Head of caudate nucleus (tissue), 42 donors: ENCODE measurements at regions not wholly inside any gene's neighbourhood (a gene's known extent, or its start where the extent isn't known, plus 50 kb on each side); places are given as distances from the start of the nearest gene placed in this dataset.

ENCODE experiments used
- DNase-seq, 42 donors: peaks; one replicate each; pipeline versions ENCODE4 v3.0.0 to v3.0.0-alpha.2; 2020 to 2021; ENCODE audit warnings: mixed read lengths in 7 of 42
- intact Hi-C: fragments of 100-400 bp; cut with DNase I; formaldehyde crosslinking; loops from one replicate; pipeline ENCODE4 v1.15.0; 2022

DNA sequence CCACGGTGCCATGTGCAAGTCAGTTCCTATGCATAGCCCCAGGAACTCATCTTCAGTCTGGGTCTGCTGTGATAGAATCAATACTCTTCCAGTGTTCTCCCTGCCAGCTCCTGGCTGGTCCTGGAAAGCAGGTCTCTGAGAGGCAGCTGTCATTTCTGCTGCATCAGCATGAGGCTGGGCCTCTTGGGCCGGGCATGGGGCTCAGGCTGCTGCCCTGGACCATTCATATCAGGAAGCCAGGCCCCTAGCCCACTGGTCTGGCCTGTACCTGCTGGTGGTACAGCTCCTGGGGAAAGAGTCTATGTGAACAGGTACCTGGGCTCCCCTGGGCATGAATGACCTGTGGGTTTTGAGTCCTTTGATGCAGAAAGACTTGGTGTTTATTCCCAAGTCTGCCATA, 173.6 kb upstream of the CSF3R start:
- intact Hi-C loops: no loop called here
- DNase-seq: peak in 1 of 42 donors; percentile 29

DNA sequence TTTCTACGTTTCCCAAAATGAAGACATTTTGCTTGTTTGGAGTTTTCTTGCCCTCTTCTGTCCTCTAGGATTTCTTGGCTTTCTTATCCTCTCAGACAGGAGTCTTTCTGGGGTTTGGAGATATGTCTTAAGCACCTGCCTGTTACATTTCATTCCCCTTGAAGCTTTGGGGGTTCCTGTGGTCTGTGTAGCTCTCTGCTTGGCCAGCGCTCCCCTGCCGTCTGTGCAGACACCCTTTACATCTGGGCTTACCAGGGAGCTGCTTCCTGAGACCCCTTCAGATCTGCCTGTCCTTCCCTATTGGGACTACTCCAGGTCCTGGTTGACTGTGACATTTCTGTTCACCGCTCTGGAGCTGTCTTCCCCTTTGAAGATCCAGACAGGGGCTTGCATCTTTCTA, 171.9 kb upstream of the CSF3R start:
- DNase-seq: no peak
- intact Hi-C loops: no loop called here

DNA sequence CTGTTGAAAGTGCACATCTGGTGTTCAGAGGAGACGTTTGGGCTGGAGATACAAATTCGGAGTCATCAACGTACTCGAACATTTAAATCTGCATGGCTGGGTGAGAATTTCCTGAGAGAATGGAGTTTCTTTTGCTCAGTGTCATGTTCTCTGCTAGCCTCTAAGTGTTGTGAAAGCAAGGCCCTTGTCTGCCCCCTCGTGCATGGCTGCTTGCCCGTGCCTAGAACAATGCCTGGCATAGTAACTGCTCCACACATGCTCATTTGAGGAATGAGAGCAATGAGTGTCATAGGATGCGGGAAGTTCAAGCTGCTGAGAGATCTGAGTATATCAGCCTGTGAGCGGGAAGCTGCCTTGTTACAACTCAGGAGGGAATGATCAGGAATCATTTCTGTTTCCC, 171.1 kb upstream of the CSF3R start:
- DNase-seq: peak; percentile 46 to 95 (median 88)
- intact Hi-C loops: no loop called here

DNA sequence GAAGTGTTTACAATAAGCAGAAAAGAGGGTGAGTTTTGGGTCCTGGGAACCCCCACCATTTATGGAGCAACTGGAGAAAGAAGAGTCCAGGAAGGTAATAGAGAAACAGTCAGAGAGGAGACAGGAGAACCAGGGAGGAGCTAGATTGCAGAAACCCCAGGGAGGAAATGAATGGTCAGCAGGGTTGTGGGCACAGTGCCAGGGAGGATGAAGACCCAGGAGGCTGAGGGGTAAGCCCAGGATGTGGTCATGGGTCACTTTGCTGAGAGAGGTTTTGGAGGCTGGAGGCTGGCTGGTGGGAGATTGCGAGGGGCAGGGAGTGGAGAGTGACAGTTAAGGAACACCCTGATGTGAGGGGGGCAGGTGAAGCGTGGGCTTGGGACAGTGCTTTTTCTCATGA, 169.9 kb upstream of the CSF3R start:
- intact Hi-C loops: no loop called here

DNA sequence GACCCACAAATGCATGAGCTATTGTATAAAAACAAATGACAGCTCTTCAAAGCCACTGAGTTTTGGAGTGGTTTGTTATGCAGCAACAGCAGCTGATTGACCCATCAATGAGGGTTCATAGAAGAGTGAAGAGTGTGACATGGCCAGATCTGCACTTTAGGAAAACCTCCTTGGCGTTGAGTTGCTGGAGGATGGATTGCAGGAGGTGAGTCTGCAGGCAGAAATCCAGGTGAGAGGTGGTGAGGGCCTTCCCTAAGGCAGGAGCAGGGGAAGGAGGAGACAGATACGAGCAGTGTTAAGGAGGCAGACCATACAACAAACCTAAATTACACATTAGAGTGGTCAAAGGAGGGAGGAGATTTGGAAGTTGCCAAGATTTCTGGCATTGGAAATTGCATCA, 169.3 kb upstream of the CSF3R start:
- intact Hi-C loops: no loop called here
- DNase-seq: no peak

More for the DNA sequence above, 169.9 kb upstream of the CSF3R start:
- DNase-seq: no peak

DNA sequence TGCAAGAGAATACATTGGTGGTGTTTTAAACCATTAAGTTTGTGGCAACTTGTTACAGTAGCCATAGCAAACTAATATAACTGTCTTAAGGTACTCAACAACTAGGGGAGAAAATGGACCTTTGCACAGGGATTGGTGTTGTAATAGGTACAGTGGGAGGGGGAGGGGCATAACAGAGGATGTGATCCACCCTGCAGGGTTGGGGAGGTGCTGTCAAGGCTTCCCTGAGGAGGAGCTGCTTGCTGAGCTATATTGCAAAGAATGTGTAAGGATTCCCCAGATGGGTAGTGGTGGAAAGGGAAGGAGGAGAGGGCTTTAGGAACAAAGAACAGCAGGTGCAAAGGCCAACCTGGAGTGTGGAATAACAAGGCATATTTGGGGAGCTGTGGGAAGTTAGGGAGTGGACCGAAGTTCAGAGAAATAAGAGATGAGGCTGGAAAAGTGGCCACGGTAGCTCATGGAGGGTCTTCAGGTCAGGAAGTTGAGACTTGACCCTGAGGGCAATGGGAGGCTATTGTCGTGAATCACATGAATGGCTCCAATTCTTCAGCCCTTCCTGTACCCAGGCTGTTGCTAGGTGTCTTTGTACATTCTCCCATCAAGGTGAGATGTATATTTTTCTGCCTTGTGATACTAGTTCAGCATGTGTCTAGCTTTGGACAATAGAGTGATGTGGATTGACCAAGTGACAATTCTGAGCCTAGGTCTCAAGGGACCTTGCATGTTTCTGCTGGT, 168.6 kb upstream of the CSF3R start:
- no peak for DNase-seq
- intact Hi-C loops: no loop called here

DNA sequence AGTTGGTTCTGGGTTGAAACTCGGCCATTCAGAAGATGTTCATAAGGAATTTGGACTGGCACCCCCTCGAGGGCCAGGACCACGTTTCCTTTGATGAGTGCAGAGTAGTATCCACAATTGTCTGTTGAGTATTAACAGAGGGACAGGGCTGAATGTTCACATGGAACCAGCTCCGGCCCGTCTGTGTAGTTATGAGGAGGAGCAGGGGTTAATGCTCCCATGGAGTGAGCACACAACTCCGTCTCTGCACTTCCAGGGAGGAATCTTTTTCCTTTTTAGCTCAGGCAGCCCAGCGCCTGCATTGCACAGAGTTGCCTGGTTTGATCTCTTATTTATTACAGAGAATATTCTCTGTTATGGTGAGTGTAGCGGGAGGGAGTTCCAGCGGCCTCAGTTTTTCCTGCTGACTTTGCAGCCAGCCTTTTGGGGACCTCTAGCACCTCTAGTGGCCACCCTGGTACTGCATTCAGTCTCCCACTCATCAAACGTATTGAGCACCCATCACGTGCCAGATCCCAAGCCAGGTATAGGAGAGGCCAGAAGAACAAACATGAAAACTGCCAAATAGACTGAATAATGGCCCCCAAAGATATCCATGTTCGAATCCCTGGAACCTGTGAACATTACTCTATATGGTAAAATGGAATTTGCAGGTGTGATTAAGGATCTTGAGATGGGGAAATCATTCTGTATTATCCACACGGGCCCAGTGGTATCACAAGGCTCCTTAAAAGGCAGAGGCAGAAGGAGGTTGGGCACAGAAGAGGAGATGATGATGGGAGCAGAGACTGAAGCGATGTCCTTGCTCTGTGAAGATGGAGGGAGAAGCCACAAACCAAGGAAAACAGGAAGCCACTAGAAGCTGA, 167.7 kb upstream of the CSF3R start:
- intact Hi-C loops: no loop called here

DNA sequence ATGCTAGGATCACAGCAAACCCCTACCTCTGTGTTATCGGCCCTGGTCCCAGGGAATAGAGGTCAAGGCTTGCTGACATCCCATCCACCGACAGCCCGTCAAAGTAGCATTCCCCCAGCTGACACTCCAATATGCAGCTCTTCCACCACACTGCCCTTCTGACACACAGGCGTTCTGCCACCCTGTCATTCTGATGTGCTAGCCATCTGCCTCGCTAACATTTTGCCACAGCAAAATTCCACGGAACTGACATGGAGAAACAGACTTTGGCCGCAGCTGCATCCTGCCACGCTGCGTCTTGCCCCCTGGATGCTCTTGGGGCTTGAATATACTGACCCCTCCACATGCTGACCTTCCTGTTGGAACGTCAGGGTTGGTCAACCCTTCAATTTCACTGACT, 163.2 kb upstream of the CSF3R start:
- no peak for DNase-seq
- intact Hi-C loops: no loop called here

More for the DNA sequence above, 167.7 kb upstream of the CSF3R start:
- DNase-seq: peak; percentile 44 to 93 (median 82)

DNA sequence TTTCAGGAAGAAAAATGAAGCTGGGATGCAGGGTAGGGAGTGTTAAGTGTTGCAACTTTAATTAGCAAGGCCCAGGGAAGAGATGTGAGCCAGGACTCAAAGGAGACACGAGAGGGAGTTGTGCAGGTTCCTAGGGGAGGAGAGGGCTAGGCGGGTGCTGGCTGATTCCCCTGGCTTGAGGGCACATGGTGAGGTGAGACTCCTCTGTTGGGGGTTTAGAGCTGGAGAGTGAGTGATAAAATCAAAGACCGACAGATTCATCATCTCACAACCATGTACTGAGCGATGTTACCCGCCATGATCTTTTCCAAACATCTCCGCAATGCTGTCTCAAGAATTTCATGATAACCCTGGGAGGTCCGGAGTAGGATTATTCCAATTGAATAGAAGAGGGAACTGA, 161.8 kb upstream of the CSF3R start:
- intact Hi-C loops: no loop called here
- DNase-seq: no peak

DNA sequence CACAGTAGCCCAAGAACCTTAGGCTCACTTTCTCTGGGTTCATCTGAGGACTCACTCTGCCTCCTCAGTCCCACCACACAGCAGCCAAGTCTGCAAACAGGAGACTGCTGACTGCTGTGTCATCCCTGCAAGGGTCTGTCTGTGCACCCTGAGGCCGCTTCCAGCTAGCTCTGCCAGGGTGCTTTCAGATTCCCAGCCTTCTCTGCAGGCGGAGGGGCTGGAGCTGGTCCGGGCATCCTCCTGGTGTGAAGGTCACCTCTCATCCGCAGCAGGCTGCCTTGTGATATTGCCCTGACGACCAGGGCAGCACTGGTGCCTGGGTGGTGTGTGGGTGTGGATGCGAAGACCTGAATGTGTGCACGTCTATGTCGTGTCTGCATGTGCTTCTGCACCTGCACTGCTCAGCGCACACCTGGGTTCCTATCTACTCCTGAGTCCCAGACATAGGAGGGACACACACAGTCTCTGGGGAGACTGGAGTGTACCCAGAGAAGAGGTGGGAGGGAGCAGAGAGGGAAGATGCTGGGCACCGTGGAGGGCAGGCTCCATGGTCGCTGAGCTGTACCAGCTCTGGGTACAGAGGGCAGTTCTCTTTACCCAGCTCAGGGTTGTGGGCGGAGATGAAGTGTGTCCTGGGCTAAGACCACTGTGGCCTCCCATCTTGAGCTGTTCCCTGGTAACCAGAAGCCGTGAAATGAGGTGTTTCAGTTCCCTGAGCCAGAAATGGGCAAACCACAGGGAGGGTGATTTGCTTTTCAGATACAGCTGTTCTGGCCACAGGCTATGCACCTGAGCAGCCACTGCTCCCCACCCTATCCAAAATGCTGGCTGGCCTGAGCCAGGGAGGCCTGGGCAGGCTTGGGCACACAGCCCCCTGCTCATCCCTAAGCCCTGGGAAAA, 160.9 kb upstream of the CSF3R start:
- intact Hi-C loops: no loop called here
- DNase-seq: no peak

DNA sequence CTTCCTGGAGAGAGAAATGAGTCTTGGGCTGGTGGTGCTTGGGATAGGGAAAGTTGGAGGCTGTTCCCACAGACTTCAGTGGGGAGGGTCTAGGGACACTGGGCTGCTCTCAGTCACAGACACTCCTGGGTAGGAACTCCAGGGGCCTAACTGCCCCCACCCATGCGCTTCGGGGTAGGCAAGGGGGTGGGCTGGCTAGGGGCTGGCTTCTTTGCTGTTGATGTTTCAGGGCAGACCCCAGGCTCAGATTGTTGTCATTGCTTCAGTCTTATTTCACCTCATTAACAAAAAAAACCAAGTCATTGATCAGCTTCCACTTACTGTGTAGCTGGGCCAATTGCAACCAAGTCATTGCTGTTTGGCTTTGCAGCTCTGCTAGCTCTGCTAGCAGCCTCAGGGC, 160.1 kb upstream of the CSF3R start:
- no peak for DNase-seq
- intact Hi-C loops: no loop called here

DNA sequence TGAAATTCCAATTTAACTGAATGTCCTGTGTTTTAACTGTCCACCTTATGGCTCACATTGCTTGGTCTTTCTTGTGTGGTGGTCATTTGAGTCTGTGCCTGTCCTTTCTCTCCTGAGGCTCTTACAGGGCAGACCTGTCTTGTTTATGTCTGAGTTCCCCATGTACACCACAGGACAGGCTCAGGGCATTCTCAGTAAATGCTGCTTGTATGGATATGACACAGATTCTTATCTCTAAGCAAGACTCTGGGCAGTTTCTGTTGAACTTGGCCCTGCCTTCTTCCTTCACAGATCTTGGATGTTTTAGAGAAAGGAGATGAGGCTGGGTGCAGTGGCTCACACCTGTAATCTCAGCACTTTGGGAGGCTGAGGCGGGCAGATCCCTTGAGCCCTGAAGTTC, 159.1 kb upstream of the CSF3R start:
- intact Hi-C loops: no loop called here
- DNase-seq: no peak

DNA sequence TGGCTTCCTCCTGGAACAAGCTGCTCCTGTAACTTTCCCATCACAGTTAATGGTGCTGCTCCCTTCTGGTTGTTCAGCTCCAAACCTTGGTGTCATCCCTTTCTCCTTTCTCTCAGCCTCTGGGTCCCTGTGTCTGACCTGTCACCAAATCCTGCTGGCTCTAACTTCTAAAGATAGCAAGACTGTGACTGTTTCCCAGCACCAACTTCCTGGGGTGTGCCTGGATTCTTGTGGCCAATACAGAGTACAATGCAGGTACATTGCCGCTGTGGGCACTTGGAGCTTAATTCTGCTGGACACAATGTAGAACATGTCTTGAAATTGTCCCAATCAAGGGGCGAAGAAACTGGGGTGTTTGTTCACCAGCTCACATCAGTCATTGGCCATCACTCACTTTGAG, 156.7 kb upstream of the CSF3R start:
- intact Hi-C loops: no loop called here
- DNase-seq: no peak

DNA sequence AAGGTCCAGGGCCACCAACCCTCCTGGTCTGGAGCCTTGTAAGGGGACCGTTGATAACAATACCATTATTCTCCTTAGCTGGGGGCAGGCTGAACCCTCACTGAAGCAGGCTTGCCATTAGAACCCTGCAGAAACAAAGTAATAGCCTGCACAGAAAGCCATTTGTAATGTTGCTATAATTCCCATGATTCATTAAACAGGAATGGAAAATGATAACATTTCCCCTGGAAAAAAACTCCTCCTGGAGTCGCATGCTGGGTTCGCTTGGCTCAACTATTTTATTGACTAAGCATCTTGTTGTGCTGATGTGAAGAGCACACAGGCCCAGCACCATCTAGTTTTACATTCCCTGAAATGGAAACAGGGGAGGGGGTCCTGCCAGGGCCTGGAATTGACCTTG, 155.6 kb upstream of the CSF3R start:
- no peak for DNase-seq
- intact Hi-C loops: no loop called here

DNA sequence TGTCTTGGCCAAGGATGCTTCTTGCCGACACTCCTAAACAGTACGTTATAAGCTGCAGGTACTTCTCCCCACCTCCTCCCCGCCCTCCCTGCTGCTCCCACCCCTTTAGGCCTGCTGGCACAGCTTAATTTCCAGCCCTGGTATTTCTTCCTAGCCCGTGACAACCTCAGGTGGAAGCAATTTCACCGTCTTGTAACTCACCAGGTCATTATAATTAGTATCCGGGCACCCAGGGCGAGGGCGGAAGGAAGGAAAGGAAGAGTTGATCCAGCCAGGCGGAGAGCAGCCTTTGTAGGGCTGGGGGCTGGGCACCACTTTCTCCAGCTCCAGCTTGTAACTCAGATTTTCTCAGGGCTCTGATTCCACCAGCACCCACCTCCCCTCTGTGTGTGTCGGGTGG, 153.5 kb upstream of the CSF3R start:
- no peak for DNase-seq
- intact Hi-C loops: no loop called here

DNA sequence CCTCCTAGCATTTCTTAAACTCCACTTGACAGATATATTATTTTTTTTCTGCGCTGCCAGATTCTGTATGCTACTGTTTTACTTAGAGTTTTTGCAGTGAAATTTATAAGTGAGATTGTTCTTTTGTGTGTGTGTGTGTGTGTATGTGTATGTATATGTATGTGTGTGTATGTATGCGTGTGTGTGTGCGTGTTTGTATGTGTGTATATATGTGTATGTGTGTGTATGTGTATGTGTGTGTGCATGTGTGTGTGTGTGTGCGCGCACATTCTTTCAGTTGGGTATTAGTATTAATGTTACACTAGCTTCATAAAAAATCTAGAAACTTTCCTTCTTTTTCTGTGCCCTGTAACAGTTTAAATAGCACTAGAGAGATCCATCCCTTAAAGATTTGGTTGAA, 152.6 kb upstream of the CSF3R start:
- no peak for DNase-seq
- intact Hi-C loops: no loop called here

DNA sequence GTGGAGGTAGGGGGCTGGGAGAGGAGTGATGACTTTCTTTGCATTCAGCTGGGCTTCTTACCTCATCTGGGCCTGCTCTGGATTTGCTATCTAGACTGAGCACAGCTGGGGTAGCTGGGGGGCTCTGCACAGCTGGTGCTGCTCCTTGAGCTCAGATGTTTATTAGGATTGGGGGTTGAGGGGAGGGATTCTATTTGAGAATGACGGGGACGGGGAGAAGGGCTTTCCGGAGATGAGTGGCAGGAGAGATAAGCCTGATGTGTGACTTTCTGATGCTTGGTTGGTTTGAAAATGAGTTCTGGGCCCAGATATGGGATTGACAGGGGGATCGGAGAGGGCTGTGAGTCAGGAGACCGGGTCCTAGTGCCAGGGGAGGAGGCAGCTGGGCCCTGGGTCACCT, 146.1 kb upstream of the CSF3R start:
- intact Hi-C loops: no loop called here
- DNase-seq: no peak

DNA sequence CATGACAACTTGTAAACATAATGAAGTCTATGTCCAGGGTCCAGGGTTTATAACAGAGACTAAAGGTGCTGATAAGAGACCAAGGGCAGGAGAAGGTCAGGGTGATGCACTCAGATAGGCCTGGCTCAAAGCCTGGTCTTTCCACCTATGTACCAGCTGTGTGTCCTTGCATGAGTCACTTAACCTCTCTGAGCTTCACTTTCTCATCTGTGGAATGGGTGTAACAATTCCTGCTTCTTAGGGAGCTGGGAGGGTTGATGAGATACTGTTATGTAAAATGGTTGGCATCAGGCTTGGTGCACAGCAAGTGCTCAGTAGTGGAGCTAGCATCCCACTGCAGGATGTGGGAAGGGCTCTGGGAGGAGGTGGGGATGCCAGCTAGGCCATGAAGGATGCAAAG, 143.7 kb upstream of the CSF3R start:
- intact Hi-C loops: no loop called here

DNA sequence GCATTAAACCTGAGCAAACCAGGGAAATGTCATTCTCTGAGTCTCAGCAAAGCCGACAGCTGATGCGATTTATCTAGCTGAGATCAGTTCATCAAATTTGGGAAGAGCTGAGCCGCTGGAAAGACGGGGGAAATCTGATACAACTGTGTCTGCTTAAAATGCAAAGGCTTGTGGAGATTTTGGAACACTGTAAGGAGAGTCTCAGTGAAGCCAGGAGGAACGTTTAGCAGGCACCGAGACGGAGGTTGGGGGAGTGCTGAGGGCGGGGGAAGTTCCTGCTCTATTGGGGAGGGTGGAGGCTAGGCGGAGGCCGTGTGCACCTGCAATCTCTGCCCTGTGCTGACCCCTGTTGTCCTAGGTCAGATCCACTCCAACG, 143.2 kb upstream of the CSF3R start:
- peak in 38 of 42 donors; percentile 4 to 81 (median 38) for DNase-seq
- intact Hi-C loops: no loop called here

More for the DNA sequence above, 143.7 kb upstream of the CSF3R start:
- DNase-seq: peak in 4 of 42 donors; percentile 23 to 47 (median 42)
